ENCODE measurements at regions not wholly inside any gene's neighbourhood (a gene's known extent, or its start where the extent isn't known, plus 50 kb on each side); places are given as distances from the start of the nearest gene placed in this dataset.

DNA sequence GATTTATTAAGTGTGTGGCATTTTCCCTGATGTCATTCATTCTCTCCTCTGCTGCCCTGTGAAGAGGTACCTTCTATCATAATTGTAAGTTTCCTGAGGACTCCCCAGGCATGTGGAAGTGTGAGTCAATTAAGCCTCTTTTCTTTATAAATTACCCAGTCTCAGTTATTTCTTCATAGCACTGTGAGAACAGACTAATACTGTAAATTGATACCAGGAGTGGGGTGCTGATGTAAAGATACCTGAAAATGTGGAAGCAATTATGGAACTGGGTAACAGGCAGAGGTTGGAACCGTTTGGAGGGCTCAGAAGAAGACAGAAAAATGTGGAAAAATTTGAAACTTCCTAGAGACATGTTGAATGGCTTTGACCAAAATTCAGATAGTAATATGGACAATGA, 711.8 kb upstream of the GRM3 start:
- Histone ChIP-seq H3K4me2 (no peak overlapping the region), H3K27ac (no peak overlapping the region), H3K9me3 (peaks cover 6% of the 10 kb centered on the region; the same call in 2 of the 3 replicates), H3K4me1 (no peaks in the 10 kb centered on the region), H3K4me3 (no peak overlapping the region)
- POLR2A ChIA-PET = no interaction called here
- DNase-seq (ENCODE audit: low read depth in 1 of 2, low spot score in 1 of 2) = no peak
- TF ChIP-seq KDM1A (IDR thresholded peaks at IDR 0.05; ENCODE audit: low read depth) (no peak), CBX2 (IDR thresholded peaks at IDR 0.05; ENCODE audit: borderline replicate concordance, low read depth) (no peak), SMC3 (IDR thresholded peaks at IDR 0.05) (no peak), RCOR1 (IDR thresholded peaks at IDR 0.05; ENCODE audit: low read depth, low read length) (no peak), CEBPB (IDR thresholded peaks at IDR 0.05) (no peak), JUNB (IDR thresholded peaks at IDR 0.05) (no peak), CBX8 (IDR thresholded peaks at IDR 0.05) (no peak), PHF8 (IDR thresholded peaks at IDR 0.05; ENCODE audit: borderline replicate concordance, low read depth) (no peak), RARB (CRISPR knock-in tag; IDR thresholded peaks at IDR 0.05) (no peak), POLR2A (IDR thresholded peaks at IDR 0.05; ENCODE audit: low read length) (no peak), JUN (IDR thresholded peaks at IDR 0.05) (no peak), ZSCAN20 (CRISPR knock-in tag; IDR thresholded peaks at IDR 0.05) (no peak), MYC (IDR thresholded peaks at IDR 0.05; ENCODE audit: borderline replicate concordance, low read length) (no peak), HDAC2 (IDR thresholded peaks at IDR 0.05) (no peak), FOSB (CRISPR knock-in tag; IDR thresholded peaks at IDR 0.05) (no peak)
- TF ChIP-seq, protein P1, sequence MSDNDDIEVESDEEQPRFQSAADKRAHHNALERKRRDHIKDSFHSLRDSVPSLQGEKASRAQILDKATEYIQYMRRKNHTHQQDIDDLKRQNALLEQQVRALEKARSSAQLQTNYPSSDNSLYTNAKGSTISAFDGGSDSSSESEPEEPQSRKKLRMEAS (IDR thresholded peaks at IDR 0.05) = no peak
- TF ChIP-seq, protein P2, sequence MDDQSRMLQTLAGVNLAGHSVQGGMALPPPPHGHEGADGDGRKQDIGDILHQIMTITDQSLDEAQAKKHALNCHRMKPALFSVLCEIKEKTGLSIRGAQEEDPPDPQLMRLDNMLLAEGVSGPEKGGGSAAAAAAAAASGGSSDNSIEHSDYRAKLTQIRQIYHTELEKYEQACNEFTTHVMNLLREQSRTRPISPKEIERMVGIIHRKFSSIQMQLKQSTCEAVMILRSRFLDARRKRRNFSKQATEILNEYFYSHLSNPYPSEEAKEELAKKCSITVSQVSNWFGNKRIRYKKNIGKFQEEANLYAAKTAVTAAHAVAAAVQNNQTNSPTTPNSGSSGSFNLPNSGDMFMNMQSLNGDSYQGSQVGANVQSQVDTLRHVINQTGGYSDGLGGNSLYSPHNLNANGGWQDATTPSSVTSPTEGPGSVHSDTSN (IDR thresholded peaks at IDR 0.05) = no peak
- TF ChIP-seq, protein P3, sequence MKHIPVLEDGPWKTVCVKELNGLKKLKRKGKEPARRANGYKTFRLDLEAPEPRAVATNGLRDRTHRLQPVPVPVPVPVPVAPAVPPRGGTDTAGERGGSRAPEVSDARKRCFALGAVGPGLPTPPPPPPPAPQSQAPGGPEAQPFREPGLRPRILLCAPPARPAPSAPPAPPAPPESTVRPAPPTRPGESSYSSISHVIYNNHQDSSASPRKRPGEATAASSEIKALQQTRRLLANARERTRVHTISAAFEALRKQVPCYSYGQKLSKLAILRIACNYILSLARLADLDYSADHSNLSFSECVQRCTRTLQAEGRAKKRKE (CRISPR knock-in tag; IDR thresholded peaks at IDR 0.05; ENCODE audit: low read depth) = no peak
- no peak for ATAC-seq
- FAIRE-seq = no peak
- CTCF ChIA-PET = no interaction called here
- WGBS (ENCODE audit: missing lambda C conversion rate) = 0% methylated on average over 1 of the region's 1 CpG

DNA sequence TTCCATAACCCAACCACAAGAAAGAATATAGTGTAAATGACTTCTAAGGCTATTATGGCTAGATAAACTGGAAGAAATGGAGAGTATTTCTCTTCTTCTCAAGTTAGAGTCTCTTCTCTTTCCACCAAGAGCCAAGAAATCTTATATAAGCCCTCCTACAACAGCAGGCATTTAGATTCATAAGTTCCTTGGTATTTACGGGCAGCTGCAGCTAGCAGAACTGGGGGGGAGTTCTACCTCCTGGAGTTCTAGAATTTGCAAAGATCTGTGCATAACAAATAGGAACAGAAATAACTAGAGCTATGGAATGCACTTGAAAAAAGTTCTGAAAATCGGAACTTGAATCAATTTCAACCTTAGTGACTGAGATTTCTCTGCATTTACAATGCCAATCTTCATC, 715.2 kb upstream of the GRM3 start:
- WGBS (ENCODE audit: missing lambda C conversion rate) = 22% methylated on average over 2 of the region's 2 CpGs
- Histone ChIP-seq H3K9me3 (peaks cover 6% of the 10 kb centered on the region; the same call in 2 of the 3 replicates), H3K4me3 (no peak overlapping the region), H3K4me2 (no peak overlapping the region), H3K4me1 (no peaks in the 10 kb centered on the region), H3K27ac (no peak overlapping the region)
- ChIA-PET CTCF (no interaction called here), POLR2A (no interaction called here)
- FAIRE-seq (no peak), ATAC-seq (no peak), DNase-seq (ENCODE audit: low read depth in 1 of 2, low spot score in 1 of 2) (no peak)
- TF ChIP-seq, protein P4, sequence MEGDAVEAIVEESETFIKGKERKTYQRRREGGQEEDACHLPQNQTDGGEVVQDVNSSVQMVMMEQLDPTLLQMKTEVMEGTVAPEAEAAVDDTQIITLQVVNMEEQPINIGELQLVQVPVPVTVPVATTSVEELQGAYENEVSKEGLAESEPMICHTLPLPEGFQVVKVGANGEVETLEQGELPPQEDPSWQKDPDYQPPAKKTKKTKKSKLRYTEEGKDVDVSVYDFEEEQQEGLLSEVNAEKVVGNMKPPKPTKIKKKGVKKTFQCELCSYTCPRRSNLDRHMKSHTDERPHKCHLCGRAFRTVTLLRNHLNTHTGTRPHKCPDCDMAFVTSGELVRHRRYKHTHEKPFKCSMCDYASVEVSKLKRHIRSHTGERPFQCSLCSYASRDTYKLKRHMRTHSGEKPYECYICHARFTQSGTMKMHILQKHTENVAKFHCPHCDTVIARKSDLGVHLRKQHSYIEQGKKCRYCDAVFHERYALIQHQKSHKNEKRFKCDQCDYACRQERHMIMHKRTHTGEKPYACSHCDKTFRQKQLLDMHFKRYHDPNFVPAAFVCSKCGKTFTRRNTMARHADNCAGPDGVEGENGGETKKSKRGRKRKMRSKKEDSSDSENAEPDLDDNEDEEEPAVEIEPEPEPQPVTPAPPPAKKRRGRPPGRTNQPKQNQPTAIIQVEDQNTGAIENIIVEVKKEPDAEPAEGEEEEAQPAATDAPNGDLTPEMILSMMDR (IDR thresholded peaks at IDR 0.05) = no peak
- TF ChIP-seq KDM1A (IDR thresholded peaks at IDR 0.05; ENCODE audit: low read depth) = no peak
- TF ChIP-seq, protein P5, sequence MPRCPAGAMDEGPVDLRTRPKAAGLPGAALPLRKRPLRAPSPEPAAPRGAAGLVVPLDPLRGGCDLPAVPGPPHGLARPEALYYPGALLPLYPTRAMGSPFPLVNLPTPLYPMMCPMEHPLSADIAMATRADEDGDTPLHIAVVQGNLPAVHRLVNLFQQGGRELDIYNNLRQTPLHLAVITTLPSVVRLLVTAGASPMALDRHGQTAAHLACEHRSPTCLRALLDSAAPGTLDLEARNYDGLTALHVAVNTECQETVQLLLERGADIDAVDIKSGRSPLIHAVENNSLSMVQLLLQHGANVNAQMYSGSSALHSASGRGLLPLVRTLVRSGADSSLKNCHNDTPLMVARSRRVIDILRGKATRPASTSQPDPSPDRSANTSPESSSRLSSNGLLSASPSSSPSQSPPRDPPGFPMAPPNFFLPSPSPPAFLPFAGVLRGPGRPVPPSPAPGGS (IDR thresholded peaks at IDR 0.05) = no peak
- no peak for TF ChIP-seq FOSB (CRISPR knock-in tag; IDR thresholded peaks at IDR 0.05)
- no peak for TF ChIP-seq FOSL2 (IDR thresholded peaks at IDR 0.05)
- TF ChIP-seq FOSL2 (CRISPR knock-in tag; IDR thresholded peaks at IDR 0.05) = no peak
- TF ChIP-seq RCOR1 (IDR thresholded peaks at IDR 0.05; ENCODE audit: low read depth, low read length) = no peak
- no peak for TF ChIP-seq JUN (IDR thresholded peaks at IDR 0.05)
- TF ChIP-seq, protein P6, sequence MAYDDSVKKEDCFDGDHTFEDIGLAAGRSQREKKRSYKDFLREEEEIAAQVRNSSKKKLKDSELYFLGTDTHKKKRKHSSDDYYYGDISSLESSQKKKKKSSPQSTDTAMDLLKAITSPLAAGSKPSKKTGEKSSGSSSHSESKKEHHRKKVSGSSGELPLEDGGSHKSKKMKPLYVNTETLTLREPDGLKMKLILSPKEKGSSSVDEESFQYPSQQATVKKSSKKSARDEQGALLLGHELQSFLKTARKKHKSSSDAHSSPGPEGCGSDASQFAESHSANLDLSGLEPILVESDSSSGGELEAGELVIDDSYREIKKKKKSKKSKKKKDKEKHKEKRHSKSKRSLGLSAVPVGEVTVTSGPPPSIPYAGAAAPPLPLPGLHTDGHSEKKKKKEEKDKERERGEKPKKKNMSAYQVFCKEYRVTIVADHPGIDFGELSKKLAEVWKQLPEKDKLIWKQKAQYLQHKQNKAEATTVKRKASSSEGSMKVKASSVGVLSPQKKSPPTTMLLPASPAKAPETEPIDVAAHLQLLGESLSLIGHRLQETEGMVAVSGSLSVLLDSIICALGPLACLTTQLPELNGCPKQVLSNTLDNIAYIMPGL (CRISPR knock-in tag; IDR thresholded peaks at IDR 0.05; ENCODE audit: borderline replicate concordance) = no peak
- no peak for TF ChIP-seq ZC3H11A (IDR thresholded peaks at IDR 0.05)

All from A549 (cell line).